GM19324 (cell line): ENCODE measurements at regions not wholly inside any gene's neighbourhood (a gene's known extent, or its start where the extent isn't known, plus 50 kb on each side); places are given as distances from the start of the nearest gene placed in this dataset.

ENCODE experiments used
- ATAC-seq: cut with Tn5 transposase; IDR thresholded peaks from one replicate; pipeline ENCODE4 v1.9.1; 2021; ENCODE audit warnings: mild to moderate bottlenecking, moderate library complexity; ENCODE audit not compliant: unreplicated experiment, low FRiP score

GRCh38 chr7:47647181-47647917, 65.4 kb upstream of the TNS3 start:
- peak; percentile 85 for ATAC-seq

DNA sequence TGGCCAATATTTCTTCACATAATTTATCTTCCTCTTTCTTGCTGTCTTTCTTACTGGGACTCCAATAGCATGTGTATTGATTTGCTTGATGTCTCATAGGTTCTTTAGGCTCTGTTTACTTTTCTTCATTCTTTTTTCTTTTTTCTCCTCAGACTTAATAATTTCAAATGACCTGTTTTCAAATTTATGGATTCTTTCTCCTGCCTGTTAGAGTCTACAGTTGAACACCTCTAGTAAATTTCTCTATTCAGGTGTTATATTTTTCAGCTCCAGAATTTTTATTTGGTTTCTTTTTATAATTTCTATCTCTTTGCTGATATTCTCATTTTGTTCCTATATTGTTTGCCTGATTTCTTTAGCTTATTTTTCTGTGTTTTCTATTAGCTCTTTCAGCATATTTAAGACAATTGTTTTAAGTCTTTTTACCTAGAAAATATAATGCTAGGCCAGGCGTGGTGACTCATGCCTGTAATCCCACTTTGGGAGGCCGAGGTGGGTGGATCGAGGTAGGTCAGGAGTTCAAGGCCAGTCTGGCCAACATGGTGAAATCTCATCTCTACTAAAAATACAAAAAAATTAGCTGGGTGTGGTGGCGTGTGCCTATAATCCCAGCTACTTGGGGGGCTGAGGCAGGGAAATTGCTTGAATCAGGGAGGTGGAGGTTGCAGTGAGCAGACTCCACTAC, 61.9 kb upstream of the TNS3 start:
- ATAC-seq, result no peak

DNA sequence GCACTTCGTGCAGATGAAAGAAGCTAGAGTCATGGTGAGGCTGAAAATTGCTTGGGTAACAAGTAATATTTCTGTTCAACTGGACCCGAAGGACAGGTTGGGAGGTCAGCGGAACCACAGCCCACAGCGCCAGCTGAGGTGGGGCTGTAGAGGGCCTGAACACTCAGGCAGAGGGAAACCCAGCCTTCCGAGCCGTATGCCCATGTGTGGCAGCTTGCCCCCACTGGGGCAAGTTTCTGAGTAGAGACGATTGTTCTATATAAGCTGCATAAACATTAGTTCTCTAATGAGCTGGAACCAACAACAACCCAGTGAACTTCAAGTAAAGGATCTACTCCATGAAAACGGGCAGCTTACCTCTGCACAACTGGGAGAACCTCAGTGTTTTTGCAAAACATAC, 58.4 kb upstream of the TNS3 start:
- no peak for ATAC-seq

- no peak for ATAC-seq
Measured at GRCh38 chr7:47639495-47640110, 57.7 kb upstream of the TNS3 start.

GRCh38 chr7:47638679-47639315, 56.9 kb upstream of the TNS3 start:
- ATAC-seq, result no peak

GRCh38 chr7:47636433-47637175, 54.7 kb upstream of the TNS3 start:
- ATAC-seq, result no peak

DNA sequence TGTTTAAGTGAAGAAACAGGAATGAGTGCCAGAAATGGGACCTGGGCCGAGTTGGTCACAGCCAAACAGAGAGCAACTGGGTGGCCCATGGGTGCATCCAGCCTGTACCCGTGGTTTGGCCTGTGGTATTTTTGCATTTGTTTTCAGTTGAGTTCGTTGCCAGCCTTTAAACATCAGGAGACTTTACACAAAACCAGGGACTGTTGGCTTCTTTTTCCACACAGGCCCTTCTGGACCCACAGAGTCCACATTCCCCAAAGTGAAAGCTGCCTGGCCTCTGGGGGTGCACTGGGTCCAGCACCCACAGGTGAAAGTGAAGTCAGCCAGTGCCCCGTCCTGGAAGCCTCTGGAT, 54.1 kb upstream of the TNS3 start:
- no peak for ATAC-seq

DNA sequence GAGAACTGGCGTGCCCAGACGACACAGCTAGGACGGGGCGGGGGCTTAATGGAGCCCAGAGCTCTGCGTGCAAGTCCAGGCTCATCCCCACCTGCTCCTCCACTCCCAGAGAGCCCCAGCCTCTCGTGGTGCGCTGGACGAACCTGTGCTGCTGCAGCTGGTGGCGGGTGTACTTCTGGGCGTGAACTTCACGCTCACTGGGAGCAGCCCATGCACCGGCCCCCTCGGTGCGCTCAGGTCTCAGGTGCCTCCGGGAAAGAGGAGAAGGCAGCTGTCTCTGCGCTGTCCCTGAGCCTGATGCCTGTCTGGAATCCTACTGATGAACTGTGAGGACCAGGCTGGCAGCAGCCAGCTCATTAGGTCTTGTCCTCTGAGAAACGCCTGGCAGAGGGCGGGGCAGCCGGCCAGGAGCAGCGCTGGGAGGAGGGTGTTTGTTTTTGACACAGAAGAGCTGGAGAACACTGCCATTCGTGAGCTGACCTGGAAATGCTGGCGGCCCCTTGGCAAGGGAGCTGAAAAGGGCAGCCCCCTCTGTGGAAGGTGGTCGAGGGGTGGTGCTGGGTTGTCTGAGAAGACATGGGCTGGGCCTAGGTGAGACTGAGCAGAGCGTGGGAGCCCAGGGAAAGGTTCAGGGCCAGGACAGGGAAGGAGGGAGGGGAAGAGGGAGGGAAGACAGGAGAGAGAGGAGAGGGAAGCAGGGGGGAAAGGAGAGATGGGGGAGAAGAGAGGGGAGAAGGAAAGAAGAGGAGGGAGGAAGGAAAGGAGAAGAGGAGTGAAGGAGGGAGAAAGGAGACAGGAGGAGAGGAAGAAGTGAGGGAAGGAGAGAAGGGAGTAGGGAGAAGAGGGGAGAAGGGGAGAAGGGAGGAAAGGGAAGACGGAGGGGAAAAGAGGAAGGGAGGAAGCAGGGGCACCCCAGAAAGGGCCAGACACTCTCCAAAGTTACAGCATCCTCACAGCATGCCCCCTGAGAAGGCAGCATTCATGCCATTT, 53.5 kb upstream of the TNS3 start:
- no peak for ATAC-seq

DNA sequence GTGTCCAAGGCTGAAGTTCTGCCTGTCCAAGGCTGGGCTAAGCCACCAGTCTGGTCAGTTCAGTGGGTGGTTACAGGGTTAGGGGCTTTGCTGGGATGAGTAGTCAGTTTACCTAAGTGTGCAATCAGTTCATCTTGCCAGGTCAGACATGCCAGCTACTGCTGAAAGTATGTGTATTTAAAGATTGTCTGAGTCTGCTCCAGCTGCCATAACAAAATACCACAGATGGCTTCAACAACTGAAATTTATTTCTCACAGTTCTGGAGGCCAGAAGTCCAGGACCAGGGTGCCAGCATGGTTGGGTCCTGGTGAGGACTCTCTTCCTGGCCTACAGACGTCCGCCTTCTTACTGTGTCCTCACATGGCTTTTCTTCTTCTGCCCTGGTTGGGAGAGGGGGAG, 52.4 kb upstream of the TNS3 start:
- ATAC-seq, result no peak

DNA sequence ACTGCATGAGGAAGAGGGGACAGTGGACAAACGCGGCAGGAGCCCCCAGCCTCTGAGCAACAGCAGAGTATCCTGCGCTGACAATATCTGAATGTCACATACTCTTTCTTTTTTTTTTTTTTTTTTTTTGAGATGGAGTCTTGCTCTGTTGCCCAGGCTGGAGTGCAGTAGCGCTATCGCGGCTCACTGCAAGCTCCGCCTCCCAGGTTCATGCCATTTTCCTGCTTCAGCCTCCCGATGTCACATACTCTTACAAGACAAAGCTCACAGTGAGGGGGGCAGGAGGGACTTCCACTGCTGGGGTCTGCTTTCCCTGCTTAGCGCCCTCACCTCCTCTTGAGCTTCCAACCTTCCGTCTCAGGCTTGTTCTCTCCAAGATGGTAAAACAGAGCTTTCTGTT, 51.2 kb upstream of the TNS3 start:
- no peak for ATAC-seq
